HL-60 (cell line): ENCODE measurements at regions not wholly inside any gene's neighbourhood (a gene's known extent, or its start where the extent isn't known, plus 50 kb on each side); places are given as distances from the start of the nearest gene placed in this dataset.

Source experiments
- CTCF ChIP-seq: IDR thresholded peaks from one replicate; pipeline ENCODE4 v1.5.1; 2011; ENCODE audit warnings: low read length, control low read depth, inconsistent platforms; ENCODE audit not compliant: insufficient read depth
- GABPA ChIP-seq: IDR thresholded peaks from 2 replicates; pipeline ENCODE4 v1.6.1; 2012; ENCODE audit warnings: low read depth

- TF ChIP-seq CTCF = no peak
- TF ChIP-seq GABPA = no peak
Measured at GRCh38 chr6:114514170-114514569, 171.3 kb upstream of the HS3ST5 start.
